GM19240 (cell line): ENCODE measurements at regions not wholly inside any gene's neighbourhood (a gene's known extent, or its start where the extent isn't known, plus 50 kb on each side); places are given as distances from the start of the nearest gene placed in this dataset.

Source experiments
- DNase-seq: peaks from one replicate; pipeline ENCODE4 v3.0.0; 2011; ENCODE audit warnings: low spot score; ENCODE audit not compliant: insufficient read length

- DNase-seq: no peak
Observed at GRCh38 chr12:115402443-115403180, 718.6 kb upstream of the TBX3 start.

- DNase-seq: no peak
Observed at GRCh38 chr12:115401761-115402160, 717.8 kb upstream of the TBX3 start.

- DNase-seq: no peak
Observed at GRCh38 chr12:115400011-115400410, 716.0 kb upstream of the TBX3 start.

- DNase-seq: no peak
Observed at GRCh38 chr12:115398311-115398781, 714.4 kb upstream of the TBX3 start.

GRCh38 chr12:115396567-115396966, 712.6 kb upstream of the TBX3 start:
- DNase-seq: no peak

GRCh38 chr12:115394496-115395220, 710.7 kb upstream of the TBX3 start:
- no peak for DNase-seq

- no peak for DNase-seq
Observed at GRCh38 chr12:115388139-115388538, 704.2 kb upstream of the TBX3 start.

GRCh38 chr12:115387467-115387901, 703.5 kb upstream of the TBX3 start:
- no peak for DNase-seq

GRCh38 chr12:115386946-115387345, 703.0 kb upstream of the TBX3 start:
- DNase-seq: no peak

- no peak for DNase-seq
Observed at GRCh38 chr12:115385141-115385540, 701.2 kb upstream of the TBX3 start.

GRCh38 chr12:115384391-115384790, 700.4 kb upstream of the TBX3 start:
- DNase-seq: no peak

GRCh38 chr12:115383668-115384067, 699.7 kb upstream of the TBX3 start:
- no peak for DNase-seq

- DNase-seq: no peak
Observed at GRCh38 chr12:115382681-115383080, 698.7 kb upstream of the TBX3 start.

- DNase-seq: no peak
Observed at GRCh38 chr12:115380546-115381120, 696.7 kb upstream of the TBX3 start.

- no peak for DNase-seq
Observed at GRCh38 chr12:115378291-115378690, 694.3 kb upstream of the TBX3 start.

GRCh38 chr12:115377779-115378178, 693.8 kb upstream of the TBX3 start:
- no peak for DNase-seq

- no peak for DNase-seq
Observed at GRCh38 chr12:115377230-115377629, 693.3 kb upstream of the TBX3 start.

- DNase-seq: peak; percentile 54
Observed at GRCh38 chr12:115375186-115375991, 691.4 kb upstream of the TBX3 start.

- peak; percentile 16 for DNase-seq
Observed at GRCh38 chr12:115374480-115375185, 690.7 kb upstream of the TBX3 start.

GRCh38 chr12:115371711-115372110, 687.7 kb upstream of the TBX3 start:
- no peak for DNase-seq

- no peak for DNase-seq
Observed at GRCh38 chr12:115370650-115371049, 686.7 kb upstream of the TBX3 start.
